ENCODE measurements at regions not wholly inside any gene's neighbourhood (a gene's known extent, or its start where the extent isn't known, plus 50 kb on each side); places are given as distances from the start of the nearest gene placed in this dataset.

DNA sequence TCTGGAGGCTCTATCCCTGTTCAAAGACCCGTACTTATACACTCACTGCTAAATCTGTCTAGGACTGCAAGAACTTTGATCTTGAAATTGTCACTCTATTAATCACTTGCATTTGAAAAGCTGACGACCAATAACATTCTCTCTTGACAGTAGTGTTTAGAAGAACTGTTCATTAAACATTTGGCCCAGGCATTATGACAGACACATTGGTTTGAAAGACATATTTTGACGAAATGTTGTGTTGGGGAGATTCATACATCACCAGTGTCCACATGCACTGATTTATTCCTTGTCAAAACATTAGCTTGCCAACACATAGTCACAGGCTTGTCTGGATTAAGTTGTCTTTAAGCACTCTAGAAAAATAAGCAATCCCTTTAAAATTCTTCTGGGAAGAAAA, 951.3 kb downstream of the ADGRL2 start:
- intact Hi-C loops (cut with DNase I) = no loop called here
- no peaks in the 10 kb centered on the region for H3K27me3 ChIP-seq
- H3K27ac ChIP-seq (replicated peaks in 1 of 4) = no peak overlapping the region
- H3K9me3 ChIP-seq = no peaks in the 10 kb centered on the region
- no peak overlapping the region for H3K4me3 ChIP-seq
- H3K36me3 ChIP-seq = no peaks in the 10 kb centered on the region
- DNase-seq (ENCODE audit: extremely low spot score) = no peak
- TF ChIP-seq POLR2AphosphoS5 (IDR thresholded peaks at IDR 0.05) (no peak), POLR2A (IDR thresholded peaks at IDR 0.05; ENCODE audit: low read depth) (no peak), EP300 (IDR thresholded peaks at IDR 0.05) (no peak)
- TF ChIP-seq, protein P1, sequence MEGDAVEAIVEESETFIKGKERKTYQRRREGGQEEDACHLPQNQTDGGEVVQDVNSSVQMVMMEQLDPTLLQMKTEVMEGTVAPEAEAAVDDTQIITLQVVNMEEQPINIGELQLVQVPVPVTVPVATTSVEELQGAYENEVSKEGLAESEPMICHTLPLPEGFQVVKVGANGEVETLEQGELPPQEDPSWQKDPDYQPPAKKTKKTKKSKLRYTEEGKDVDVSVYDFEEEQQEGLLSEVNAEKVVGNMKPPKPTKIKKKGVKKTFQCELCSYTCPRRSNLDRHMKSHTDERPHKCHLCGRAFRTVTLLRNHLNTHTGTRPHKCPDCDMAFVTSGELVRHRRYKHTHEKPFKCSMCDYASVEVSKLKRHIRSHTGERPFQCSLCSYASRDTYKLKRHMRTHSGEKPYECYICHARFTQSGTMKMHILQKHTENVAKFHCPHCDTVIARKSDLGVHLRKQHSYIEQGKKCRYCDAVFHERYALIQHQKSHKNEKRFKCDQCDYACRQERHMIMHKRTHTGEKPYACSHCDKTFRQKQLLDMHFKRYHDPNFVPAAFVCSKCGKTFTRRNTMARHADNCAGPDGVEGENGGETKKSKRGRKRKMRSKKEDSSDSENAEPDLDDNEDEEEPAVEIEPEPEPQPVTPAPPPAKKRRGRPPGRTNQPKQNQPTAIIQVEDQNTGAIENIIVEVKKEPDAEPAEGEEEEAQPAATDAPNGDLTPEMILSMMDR (IDR thresholded peaks at IDR 0.05) = no peak
- H3K4me1 ChIP-seq = peaks cover 0 to 7% (median 0%) of the 10 kb centered on the region in 4 donors
- 36% methylated on average over 3 of the region's 3 CpGs for WGBS

DNA sequence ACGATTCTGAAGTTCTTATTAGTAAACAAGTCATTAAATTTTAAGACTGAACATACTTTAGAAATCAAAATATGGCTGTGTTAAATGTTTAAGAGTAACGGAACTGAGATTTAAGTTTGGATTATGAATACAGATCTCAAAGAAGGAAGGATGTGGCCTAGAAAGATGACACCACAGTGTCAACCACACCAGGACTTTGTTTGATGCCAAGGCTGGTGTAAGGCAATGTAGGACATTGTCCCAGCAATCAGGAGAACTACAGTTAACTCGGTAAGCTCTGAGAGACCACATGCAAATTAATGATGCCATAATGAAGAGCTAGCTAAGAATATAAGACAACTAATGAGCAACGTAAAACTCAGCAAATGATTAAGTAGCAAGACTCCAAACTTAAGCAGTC, 932.9 kb downstream of the ADGRL2 start:
- WGBS = 92% methylated on average over 4 of the region's 4 CpGs
- Histone ChIP-seq H3K27me3 (no peaks in the 10 kb centered on the region), H3K9me3 (peaks cover 0 to 24% (median 8%) of the 10 kb centered on the region in 4 donors), H3K4me3 (no peak overlapping the region), H3K36me3 (no peaks in the 10 kb centered on the region), H3K4me1 (no peaks in the 10 kb centered on the region), H3K27ac (replicated peaks in 1 of 4) (no peak overlapping the region)
- no peak for TF ChIP-seq POLR2A (IDR thresholded peaks at IDR 0.05; ENCODE audit: low read depth)
- TF ChIP-seq EP300 (IDR thresholded peaks at IDR 0.05) = no peak
- no peak for TF ChIP-seq POLR2AphosphoS5 (IDR thresholded peaks at IDR 0.05)
- TF ChIP-seq, protein P1 (IDR thresholded peaks at IDR 0.05) = no peak
- no peak for DNase-seq (ENCODE audit: extremely low spot score)
- intact Hi-C loops (cut with DNase I) = no loop called here

DNA sequence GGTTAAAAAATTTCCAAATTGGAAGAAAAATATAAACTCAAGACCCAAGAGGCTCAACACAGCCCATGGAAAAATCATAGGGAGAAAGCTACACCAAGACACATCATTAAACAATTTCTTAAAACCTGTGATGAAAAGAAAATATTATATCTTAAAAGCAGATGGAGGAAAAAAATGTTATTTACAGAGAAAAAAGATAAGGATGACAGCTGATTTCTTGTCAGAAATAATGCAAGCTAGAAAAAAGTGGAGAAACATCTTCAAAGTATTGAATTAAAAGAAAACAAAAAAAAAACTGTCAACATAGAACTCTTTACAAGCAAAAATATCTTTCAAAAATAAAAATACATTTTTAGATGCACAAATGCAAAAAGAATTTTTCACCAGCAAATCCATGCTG, 930.5 kb downstream of the ADGRL2 start:
- Histone ChIP-seq H3K27me3 (no peaks in the 10 kb centered on the region), H3K4me1 (no peaks in the 10 kb centered on the region), H3K36me3 (no peaks in the 10 kb centered on the region), H3K27ac (replicated peaks in 1 of 4) (no peak overlapping the region), H3K9me3 (peaks cover 0 to 24% (median 8%) of the 10 kb centered on the region in 4 donors), H3K4me3 (no peak overlapping the region)
- TF ChIP-seq, protein P1 (IDR thresholded peaks at IDR 0.05) = no peak
- TF ChIP-seq EP300 (IDR thresholded peaks at IDR 0.05) (no peak), POLR2A (IDR thresholded peaks at IDR 0.05; ENCODE audit: low read depth) (no peak), POLR2AphosphoS5 (IDR thresholded peaks at IDR 0.05) (no peak)
- intact Hi-C loops (cut with DNase I) = no loop called here
- DNase-seq (ENCODE audit: extremely low spot score) = no peak

DNA sequence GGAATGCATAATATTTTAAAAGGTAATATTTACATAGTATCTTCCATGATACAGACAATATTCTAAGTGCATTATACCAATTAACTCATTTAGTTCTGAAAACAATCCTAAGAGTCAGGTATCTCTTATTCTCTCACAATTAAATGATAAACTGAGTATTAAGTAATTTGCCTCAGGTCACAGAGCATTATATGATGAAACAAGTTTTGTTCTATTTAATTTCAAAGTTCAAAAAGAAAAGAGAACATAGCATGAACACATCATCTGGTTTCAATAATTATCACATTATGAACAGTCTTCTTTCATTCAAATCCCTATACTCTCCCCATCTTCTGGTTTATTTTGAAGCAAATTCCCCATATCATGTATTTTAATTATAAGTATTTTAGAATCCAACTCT, 927.5 kb downstream of the ADGRL2 start:
- Histone ChIP-seq H3K4me1 (no peaks in the 10 kb centered on the region), H3K36me3 (no peaks in the 10 kb centered on the region), H3K27ac (replicated peaks in 1 of 4) (no peak overlapping the region), H3K4me3 (no peak overlapping the region), H3K9me3 (peaks cover 0 to 24% (median 8%) of the 10 kb centered on the region in 4 donors), H3K27me3 (no peaks in the 10 kb centered on the region)
- no peak for DNase-seq (ENCODE audit: extremely low spot score)
- intact Hi-C loops (cut with DNase I) = no loop called here
- TF ChIP-seq POLR2AphosphoS5 (IDR thresholded peaks at IDR 0.05) = no peak
- TF ChIP-seq EP300 (IDR thresholded peaks at IDR 0.05) = no peak
- TF ChIP-seq, protein P1 (IDR thresholded peaks at IDR 0.05) = no peak
- TF ChIP-seq POLR2A (IDR thresholded peaks at IDR 0.05; ENCODE audit: low read depth) = no peak

DNA sequence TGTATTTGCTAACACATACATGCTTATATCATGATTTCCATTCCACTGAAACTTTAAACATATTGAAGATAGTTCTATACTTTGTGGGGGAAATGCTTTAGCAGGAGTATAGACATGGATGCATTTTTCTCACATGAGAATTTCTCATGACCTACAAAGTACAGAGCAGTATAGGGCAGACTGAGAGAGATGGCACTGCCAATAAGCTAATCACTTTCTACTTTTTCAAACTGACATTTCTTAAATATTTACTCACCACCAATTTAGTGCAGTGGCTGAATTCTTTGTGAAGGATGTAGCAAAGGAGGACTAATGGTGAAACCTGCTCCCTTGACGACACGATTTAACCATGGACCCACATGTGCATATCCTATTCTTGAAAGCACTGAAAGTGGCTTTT, 923.5 kb downstream of the ADGRL2 start:
- Histone ChIP-seq H3K4me1 (no peaks in the 10 kb centered on the region), H3K27ac (replicated peaks in 1 of 4) (no peak overlapping the region), H3K9me3 (peaks cover 0 to 7% (median 0%) of the 10 kb centered on the region in 4 donors), H3K27me3 (no peaks in the 10 kb centered on the region), H3K4me3 (no peak overlapping the region), H3K36me3 (no peaks in the 10 kb centered on the region)
- intact Hi-C loops (cut with DNase I) = no loop called here
- DNase-seq (ENCODE audit: extremely low spot score) = no peak
- 94% methylated on average over 2 of the region's 2 CpGs for WGBS
- TF ChIP-seq POLR2AphosphoS5 (IDR thresholded peaks at IDR 0.05) (no peak), EP300 (IDR thresholded peaks at IDR 0.05) (no peak), POLR2A (IDR thresholded peaks at IDR 0.05; ENCODE audit: low read depth) (no peak)
- TF ChIP-seq, protein P1 (IDR thresholded peaks at IDR 0.05) = no peak
